SK-N-DZ (cell line): ENCODE measurements at regions not wholly inside any gene's neighbourhood (a gene's known extent, or its start where the extent isn't known, plus 50 kb on each side); places are given as distances from the start of the nearest gene placed in this dataset.

ENCODE experiments used
- DNase-seq: peaks from one replicate; pipeline ENCODE4 v3.0.0-alpha.2; 2015; ENCODE audit warnings: low spot score

GRCh38 chr16:11473728-11474127 is 113.0 kb downstream of the LITAF start:
- no peak for DNase-seq

DNA sequence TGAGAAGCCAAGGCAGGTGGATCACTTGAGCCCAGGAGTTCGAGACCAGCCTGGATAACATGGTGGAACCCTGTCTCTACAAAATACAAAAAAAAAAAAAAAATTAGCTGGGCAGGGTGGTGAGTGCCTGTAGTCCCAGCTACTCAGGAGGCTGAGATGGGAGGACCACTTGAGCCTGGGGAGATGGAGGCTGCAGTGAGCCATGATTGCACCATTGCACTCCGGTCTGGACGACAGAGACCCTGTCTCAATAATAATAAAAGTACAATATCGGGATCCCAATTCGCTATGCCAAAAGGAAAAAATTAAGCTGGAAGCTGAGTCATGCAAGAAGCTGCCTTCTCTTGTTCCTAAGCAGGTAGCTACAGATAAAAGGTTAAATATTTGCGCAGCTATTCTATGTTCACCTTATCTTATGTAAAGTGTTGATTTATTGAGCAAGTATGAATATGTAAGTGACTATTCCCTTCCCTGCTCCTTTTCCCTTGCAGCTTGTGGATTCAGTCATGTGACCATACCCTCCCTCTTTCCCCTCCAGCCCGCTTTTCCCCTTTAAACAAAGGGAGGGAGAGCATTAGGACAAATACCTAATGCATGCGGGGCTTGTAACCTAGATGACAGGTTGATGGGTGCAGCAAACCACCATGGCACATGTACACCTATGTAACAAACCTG is 112.0 kb downstream of the LITAF start:
- DNase-seq, result no peak

DNA sequence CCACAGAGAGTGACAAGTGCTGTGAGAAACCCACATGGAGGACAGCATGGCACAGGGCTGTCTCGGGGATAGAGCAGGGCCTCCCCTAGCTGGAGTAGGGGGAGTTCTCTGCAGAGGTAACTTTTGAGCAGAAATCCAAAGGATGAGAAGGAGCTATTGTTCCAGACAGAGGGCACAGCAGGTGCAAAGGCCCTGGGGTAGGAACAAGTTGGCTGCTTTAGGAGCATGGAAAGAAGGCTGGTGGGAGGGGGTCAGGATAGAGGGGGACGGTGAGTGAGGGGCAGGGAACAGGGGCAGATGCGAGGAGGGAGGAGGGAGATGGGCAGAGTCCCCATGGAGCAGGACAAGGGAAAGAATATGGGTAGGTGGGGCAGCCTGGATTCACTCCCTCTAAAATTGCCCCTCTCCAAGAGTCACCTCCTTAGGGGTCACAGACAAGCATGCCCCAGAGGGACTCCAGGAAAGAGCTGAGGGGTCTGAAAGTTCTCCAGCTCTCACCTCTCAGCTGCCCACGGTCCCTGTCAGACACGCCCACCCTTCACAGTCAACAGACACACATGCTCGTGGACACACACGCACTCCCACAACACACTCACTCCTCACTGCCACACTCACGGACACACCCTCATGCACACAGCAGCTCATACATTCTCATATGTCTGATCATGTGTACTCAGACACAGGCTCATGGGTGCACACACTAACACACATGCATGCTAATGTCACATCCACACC is 110.7 kb downstream of the LITAF start:
- no peak for DNase-seq

GRCh38 chr16:11476676-11477075 is 110.0 kb downstream of the LITAF start:
- no peak for DNase-seq

DNA sequence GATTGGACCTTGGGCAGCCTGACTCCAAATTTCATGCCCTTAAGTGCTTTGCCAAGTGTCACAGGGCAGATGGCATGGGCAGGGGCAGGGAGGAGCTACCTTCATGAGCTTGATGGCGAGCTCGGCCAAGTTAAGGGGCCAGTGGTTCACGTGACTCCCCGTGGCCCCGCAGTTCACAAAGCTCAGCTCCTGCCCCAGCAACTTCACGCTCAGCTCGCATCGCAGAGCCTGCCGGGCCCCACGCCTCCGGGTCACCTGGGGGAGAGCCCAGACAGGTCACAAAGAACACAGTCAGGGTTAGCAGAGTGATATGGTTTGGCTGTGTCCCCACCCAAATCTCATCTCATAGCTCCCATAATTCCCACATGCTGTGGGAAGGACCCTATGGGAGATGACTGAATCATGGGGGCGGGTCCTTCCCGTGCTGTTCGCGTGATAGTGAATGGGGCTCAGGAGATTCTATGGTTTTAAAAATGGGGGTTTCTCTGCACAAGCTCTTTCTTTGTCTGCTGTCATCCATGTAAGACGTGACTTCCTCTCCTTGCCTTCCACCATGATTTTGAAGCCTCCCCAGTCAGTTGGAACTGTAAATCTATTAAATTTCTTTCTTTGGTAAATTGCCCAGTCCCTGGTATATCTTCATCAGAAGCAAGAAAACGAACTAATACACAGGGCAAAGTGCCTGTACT is 108.1 kb downstream of the LITAF start:
- no peak for DNase-seq

DNA sequence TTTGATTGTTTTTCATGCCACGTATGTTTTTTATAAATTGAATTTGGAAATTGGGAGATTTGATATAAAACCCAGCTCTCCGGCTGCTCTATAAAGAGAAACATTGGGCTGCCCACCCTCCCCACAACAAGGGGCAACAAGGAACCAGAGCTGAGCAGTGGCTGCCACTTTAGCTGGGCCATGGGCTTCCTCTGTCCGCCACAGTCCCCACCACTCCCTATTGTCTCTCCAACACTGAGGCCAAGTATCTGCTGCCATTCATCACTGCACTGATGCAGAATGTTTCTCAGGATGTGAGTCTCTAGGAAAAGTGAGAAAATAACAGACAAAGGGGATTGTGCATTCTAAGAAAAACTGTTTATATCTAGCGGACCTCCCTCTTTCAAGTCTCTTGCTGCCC is 106.8 kb downstream of the LITAF start:
- no peak for DNase-seq

DNA sequence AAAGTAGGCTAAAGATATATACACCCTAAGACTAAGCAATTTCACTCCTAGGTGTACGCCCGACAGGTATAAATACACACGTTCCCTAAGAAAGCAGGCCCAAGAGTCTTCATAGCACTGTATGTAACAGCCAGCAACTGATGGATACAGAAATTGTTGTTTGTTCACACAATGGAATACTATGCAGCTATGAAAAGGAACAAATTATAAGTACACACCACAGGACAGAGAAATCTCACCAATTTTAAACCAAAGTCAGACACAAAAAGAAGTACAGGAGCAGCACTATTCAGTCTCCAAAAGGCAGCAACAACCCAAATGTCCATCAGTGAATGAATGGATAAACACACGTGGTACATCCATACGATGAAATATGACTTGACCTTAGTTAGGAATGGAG is 106.1 kb downstream of the LITAF start:
- no peak for DNase-seq

DNA sequence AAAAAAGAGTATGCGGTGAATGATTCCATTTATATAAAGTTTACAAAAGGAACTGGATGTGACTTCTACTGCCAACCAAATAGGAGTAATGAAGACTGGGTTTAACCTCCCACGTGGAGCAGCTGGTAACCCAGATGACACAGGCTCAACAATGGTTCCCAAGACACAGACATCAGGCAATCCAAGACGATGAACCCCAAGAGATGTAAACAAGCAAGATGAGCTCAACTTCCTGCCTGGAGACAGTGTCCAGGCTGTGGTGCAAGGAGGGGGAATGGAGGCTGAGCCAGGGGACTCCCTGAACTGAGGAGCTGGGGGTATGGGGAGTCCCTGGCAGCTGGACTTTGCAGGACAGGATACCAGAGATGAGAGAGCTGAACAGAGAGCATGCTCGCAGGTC is 104.7 kb downstream of the LITAF start:
- DNase-seq, result no peak

DNA sequence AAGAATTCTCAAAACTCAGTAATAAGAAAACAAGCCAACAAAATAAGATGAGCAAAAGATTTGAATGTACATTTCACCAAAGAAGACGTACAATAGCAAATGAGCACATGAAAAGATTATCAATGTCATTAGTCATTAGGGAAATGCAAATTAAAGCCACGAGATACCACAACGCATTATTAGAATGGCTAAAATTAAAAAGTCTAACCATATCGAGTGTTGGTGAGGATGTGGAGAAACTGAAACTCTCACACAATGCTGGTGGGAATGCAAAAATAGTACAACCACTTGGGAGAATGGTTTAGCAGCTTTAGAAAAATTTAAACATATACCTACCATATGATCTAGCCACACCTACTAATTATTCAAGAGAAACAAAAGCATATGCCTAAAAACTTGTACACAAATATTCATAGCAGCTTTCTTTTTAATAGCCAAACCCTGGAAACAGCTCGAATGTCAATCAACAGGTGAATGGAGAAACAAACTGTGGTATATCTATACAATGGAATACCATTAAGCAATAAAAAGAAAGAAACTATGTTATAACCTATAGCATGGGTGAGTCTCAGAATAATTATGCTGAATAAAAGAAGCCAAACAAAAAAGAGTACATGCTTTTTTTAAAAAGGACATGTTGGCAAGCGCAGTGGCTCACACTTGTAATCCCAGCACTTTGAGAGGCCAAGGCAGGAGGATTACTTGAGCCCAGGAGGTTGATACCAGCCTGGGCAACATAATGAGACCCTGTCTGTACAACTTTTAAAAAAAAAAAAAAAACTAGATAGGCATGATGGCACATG is 103.6 kb downstream of the LITAF start:
- no peak for DNase-seq

- no peak for DNase-seq
Measured at GRCh38 chr16:11484691-11485258, 101.9 kb downstream of the LITAF start.

- DNase-seq, result no peak
Measured at GRCh38 chr16:11485676-11486075, 101.0 kb downstream of the LITAF start.

DNA sequence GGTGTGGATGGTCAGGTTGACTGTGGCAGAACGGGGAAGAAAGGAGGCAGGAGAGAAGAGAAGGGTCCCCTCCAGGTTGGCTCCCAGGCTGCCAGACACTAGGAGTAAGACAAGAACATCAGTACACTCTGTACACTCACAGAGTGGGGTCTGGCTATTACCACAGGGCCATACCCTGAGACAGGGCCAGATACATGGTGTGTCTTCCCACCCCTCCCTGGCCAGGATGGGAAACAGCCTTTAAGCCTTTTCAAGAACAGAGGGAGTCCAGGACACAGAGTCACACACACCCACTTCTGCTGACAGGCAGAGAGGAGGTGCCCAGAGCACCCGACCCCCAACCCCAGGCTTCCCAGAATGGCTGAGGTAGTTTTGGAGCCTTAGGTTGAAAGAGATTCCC is 99.4 kb downstream of the LITAF start:
- DNase-seq, result no peak

GRCh38 chr16:11488304-11488703 is 98.4 kb downstream of the LITAF start:
- DNase-seq, result no peak

- DNase-seq, result no peak
Measured at GRCh38 chr16:11491524-11491923, 95.2 kb downstream of the LITAF start.

- DNase-seq, result no peak
Measured at GRCh38 chr16:11492808-11493530, 93.8 kb downstream of the LITAF start.

- DNase-seq, result no peak
Measured at GRCh38 chr16:11493531-11493929, 93.2 kb downstream of the LITAF start.

- DNase-seq, result no peak
Measured at GRCh38 chr16:11494029-11494428, 92.7 kb downstream of the LITAF start.

DNA sequence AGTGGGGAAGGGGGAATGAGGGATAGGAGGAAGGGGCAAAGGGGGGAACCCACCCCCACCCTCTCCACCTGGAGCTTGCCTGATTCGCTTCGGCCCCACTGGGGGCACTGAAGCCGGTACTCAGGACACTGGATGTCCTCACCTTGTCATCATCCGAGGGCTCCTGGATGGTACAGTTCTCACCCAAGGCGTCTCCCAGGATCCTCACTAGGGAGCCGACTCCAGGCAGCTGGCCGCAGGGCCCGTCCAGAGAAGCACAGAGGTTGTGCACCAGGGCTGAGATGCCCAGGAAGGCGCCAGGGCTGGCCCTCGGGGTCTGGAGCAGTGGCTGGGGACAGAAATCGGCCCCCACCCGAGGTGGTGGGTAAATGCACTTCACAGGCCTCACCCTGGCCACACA is 92.3 kb downstream of the LITAF start:
- DNase-seq, result no peak

GRCh38 chr16:11495066-11495407 is 91.7 kb downstream of the LITAF start:
- no peak for DNase-seq
